Ovary (tissue), 7 donors: ENCODE measurements at regions not wholly inside any gene's neighbourhood (a gene's known extent, or its start where the extent isn't known, plus 50 kb on each side); places are given as distances from the start of the nearest gene placed in this dataset.

Source experiments
- DNase-seq, 5 donors: peaks; one replicate each; pipeline ENCODE4 v3.0.0-alpha.2; 2019 to 2020
- H3K27ac ChIP-seq, 2 donors: fragments of 200-600 bp; one replicate each; pipeline versions ENCODE4 v1.5.1 to v1.8.0; 2019 to 2022
- H3K27me3 ChIP-seq: fragments of 200-600 bp; one replicate; pipeline ENCODE4 v1.8.0; 2022
- H3K36me3 ChIP-seq: fragments of 200-600 bp; sonication (generic); one replicate; pipeline ENCODE4 v1.5.1; 2019
- H3K4me1 ChIP-seq: one replicate; pipeline ENCODE4 v1.8.1; 2013; ENCODE audit warnings: mild to moderate bottlenecking, moderate library complexity; ENCODE audit not compliant: insufficient read depth
- H3K4me3 ChIP-seq: fragments of 200-600 bp; sonication (generic); one replicate; pipeline ENCODE4 v1.5.1; 2017
- H3K9me3 ChIP-seq, 2 donors: fragments of 200-600 bp in 1 of 2; sonication (generic) in 1 of 2; one replicate each; pipeline versions ENCODE4 v1.5.1 to v1.8.1; 2013 to 2019; ENCODE audit warnings: mild to moderate bottlenecking in 1 of 2, moderate library complexity in 1 of 2
- EP300 ChIP-seq: sonication (generic); formaldehyde crosslinking; IDR thresholded peaks from one replicate; pipeline ENCODE4 v1.6.1; 2017; ENCODE audit warnings: antibody characterized with exemption
- POLR2A ChIP-seq: fragments of 450-650 bp; IDR thresholded peaks from one replicate; pipeline ENCODE4 v1.6.1; 2017; ENCODE audit warnings: antibody characterized with exemption, mild to moderate bottlenecking, moderate library complexity
- WGBS, 3 donors: extraction: QIAGEN DNeasy Blood & Tissue Kit in 1 of 3; methylation state at CpG; one replicate each; pipeline versions ENCODE4 v1.1.5 to v1.1.7; 2013 to 2017; 5-methylcytosine and 5-hydroxymethylcytosine counted together
- intact Hi-C, 4 donors: fragments of 100-400 bp; cut with DNase I; formaldehyde crosslinking; loops; one replicate each; pipeline versions ENCODE4 v1.11.0 to v1.15.1; 2022 to 2023
- TF ChIP-seq, protein P1 (sequence below), 3 donors: fragments of 450-650 bp in 2 of 3; fragments of 200-600 bp in 1 of 3; IDR thresholded peaks; one replicate each; pipeline versions ENCODE4 v1.5.1 to v1.8.0; 2016 to 2022; ENCODE audit warnings: antibody characterized with exemption in 3 of 3, mild to moderate bottlenecking in 1 of 3
- donor health status: DM: no; HTN: no; CAD: no; lungs with moderate emphysema.
- donor health status: DM: no; HTN: no; CAD: no.
- donor health status: Bipolar disorder and iron deficiency.
- donor health status: DM: no; HTN: no; CAD: no.
- donor health status: DM: yes; HTN: yes; CAD: no.

DNA sequence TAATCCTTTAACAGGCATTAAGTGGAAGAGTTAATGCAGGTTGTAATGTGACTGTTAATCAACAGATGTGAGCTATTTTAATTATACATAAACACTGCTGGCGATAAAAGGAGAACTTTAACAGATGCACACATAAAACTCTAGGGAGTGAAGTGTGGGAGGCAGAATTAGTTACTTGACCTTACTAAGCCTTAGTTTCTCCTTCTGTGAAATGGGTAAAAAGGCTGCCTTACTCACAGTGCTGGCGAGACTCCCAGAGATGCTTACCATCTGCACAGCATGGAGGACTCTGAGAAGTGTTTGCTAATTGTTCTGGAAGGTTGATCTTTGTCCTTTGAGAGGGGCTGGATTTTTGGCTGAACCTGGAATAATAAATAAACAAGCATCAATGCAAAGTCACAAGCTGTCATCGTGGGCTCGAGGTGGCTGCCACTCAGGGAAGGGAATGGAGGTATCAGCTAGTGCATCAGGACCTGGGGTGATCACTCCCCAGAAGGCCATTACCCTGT lies 58.6 kb upstream of the MPEG1 start:
- TF ChIP-seq EP300 (no peak), POLR2A (no peak)
- TF ChIP-seq, protein P1, sequence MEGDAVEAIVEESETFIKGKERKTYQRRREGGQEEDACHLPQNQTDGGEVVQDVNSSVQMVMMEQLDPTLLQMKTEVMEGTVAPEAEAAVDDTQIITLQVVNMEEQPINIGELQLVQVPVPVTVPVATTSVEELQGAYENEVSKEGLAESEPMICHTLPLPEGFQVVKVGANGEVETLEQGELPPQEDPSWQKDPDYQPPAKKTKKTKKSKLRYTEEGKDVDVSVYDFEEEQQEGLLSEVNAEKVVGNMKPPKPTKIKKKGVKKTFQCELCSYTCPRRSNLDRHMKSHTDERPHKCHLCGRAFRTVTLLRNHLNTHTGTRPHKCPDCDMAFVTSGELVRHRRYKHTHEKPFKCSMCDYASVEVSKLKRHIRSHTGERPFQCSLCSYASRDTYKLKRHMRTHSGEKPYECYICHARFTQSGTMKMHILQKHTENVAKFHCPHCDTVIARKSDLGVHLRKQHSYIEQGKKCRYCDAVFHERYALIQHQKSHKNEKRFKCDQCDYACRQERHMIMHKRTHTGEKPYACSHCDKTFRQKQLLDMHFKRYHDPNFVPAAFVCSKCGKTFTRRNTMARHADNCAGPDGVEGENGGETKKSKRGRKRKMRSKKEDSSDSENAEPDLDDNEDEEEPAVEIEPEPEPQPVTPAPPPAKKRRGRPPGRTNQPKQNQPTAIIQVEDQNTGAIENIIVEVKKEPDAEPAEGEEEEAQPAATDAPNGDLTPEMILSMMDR (IDR thresholded peaks at IDR 0.05), result no peak
- Histone ChIP-seq H3K4me1 (no peaks in the 10 kb centered on the region), H3K27me3 (no peaks in the 10 kb centered on the region), H3K4me3 (no peak overlapping the region), H3K36me3 (no peaks in the 10 kb centered on the region), H3K27ac (no peak overlapping the region), H3K9me3 (no peaks in the 10 kb centered on the region)
- DNase-seq, result no peak
- 70 to 74% (median 72%) methylated on average over 4 of the region's 4 CpGs for WGBS, 3 donors
- intact Hi-C loops, result no loop called here

DNA sequence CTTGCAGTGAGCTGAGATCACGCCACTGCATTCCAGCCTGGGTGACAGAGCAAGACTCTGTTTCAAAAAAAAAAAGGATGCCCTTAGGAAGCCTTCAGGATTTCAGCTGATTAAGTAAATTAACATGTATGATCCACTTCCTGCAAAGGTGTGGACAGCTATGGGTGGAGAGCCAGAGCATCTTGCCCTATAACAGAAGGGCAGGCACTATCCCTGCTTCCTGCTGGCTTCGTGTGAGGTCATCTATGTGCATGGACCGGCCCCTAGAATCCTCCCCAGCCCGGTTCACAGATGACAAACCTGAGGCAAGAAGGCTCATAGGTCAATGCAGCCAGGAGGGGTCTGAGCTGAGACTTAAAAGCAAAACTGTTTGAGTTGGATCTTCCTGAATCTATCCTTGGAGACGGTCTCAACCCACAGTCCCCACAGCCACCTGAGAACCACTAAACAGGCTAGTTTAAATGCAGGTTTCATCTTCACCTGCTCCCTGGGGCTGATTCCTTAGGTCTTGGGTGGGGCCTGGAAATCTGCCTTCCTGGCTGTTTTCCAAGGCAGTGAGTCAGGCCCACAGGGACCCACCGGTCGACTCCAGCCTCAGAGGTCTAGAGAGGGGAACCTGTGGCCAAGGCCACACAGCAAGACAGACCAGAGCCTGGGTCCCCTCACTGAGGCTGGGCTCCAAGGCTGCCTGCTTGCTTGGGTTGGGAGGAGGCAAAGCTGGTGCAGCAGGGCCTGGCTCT lies 55.2 kb upstream of the MPEG1 start:
- DNase-seq, result no peak
- no peaks in the 10 kb centered on the region for H3K27me3 ChIP-seq
- intact Hi-C loops, result no loop called here
- 68 to 78% (median 75%) methylated on average over 7 of the region's 7 CpGs for WGBS, 3 donors
- no peak overlapping the region for H3K27ac ChIP-seq
- H3K4me3 ChIP-seq, result no peak overlapping the region
- no peaks in the 10 kb centered on the region for H3K9me3 ChIP-seq
- no peaks in the 10 kb centered on the region for H3K36me3 ChIP-seq
- H3K4me1 ChIP-seq, result no peaks in the 10 kb centered on the region
- TF ChIP-seq, protein P1 (IDR thresholded peaks at IDR 0.05), result no peak
- TF ChIP-seq POLR2A (no peak), EP300 (no peak)

DNA sequence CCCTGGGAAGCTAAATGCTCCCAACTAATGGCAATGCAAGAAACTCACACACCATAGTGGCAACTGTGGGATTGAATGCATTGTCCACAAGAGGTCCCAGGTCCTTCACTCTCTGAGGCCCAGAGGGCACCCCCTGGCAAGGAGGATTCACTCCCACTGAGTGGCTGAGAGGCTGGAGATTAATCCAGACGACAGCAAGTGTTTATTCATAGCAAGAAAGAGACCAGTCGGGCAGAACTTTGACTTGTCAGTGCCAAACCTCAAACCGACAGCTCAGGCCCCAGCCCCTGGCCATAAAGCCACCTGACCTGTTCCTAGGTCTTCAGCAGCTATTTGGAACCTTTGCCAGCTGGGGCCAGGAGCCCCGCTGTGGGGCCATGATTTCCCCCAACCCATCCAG lies 54.5 kb upstream of the MPEG1 start:
- intact Hi-C loops, result no loop called here
- H3K27me3 ChIP-seq, result no peaks in the 10 kb centered on the region
- no peak overlapping the region for H3K4me3 ChIP-seq
- WGBS, 3 donors, result 52 to 76% (median 75%) methylated on average over 4 of the region's 4 CpGs
- no peaks in the 10 kb centered on the region for H3K36me3 ChIP-seq
- TF ChIP-seq EP300 (no peak), POLR2A (no peak)
- TF ChIP-seq, protein P1 (IDR thresholded peaks at IDR 0.05), result no peak
- H3K4me1 ChIP-seq, result no peaks in the 10 kb centered on the region
- no peak for DNase-seq
- no peaks in the 10 kb centered on the region for H3K9me3 ChIP-seq
- H3K27ac ChIP-seq, result no peak overlapping the region

DNA sequence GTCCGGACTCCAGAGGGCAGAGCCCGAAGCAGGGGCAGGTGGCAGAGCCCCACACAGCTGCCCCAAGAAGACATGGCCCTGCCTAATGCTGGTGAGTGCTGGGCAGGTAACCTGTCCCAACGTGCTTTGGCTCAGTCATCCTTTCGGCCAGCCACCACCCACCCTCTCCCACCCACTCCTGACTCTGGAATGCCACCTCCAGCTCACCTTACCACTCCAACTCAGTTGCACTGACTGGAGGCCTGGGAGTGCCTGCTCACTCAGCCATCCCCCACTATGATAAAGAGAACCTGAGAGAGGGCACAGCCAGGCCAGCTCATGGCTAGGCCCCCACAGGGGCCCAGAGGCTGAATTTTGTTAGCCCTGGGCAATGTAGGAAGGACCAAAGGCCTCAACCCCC lies 53.8 kb upstream of the MPEG1 start:
- no peaks in the 10 kb centered on the region for H3K4me1 ChIP-seq
- H3K9me3 ChIP-seq, result no peaks in the 10 kb centered on the region
- H3K27me3 ChIP-seq, result no peaks in the 10 kb centered on the region
- intact Hi-C loops, result no loop called here
- 79 to 88% (median 84%) methylated on average over 4 of the region's 4 CpGs for WGBS, 3 donors
- H3K36me3 ChIP-seq, result no peaks in the 10 kb centered on the region
- no peak for DNase-seq
- H3K4me3 ChIP-seq, result no peak overlapping the region
- TF ChIP-seq POLR2A, result no peak
- TF ChIP-seq EP300, result no peak
- TF ChIP-seq, protein P1 (IDR thresholded peaks at IDR 0.05), result no peak
- no peak overlapping the region for H3K27ac ChIP-seq
